ENCODE measurements at regions not wholly inside any gene's neighbourhood (a gene's known extent, or its start where the extent isn't known, plus 50 kb on each side); places are given as distances from the start of the nearest gene placed in this dataset.

DNA sequence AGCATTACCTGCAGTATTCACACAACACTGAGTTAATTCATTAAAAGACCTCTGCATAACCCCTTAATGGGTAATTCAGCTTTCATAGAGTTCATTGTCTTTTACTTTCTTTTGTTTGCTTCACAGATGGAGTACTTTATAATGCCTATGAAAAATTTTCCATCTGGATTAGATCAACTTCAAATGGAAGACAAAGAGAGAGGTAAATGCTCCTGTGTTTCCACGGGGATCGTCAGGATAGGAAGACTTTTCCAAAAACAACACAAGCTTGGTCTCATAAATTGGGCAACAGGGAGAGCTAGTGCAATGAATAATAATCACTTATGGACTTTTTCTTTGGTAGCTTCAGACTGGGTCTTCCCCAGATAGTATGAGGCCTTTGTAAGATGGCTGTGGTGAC is 100.7 kb downstream of the ICOS start:
- Histone ChIP-seq H3K56ac (ENCODE audit: insufficient read length, low read depth, low read length) (no peak overlapping the region), H3K9ac (ENCODE audit: extremely low read depth, insufficient read length, low read length) (no peak overlapping the region), H4K20me1 (ENCODE audit: control insufficient read depth, insufficient read depth, insufficient read length) (no peaks in the 10 kb centered on the region), H2BK20ac (ENCODE audit: low read depth, low read length, poor library complexity, severe bottlenecking) (no peak overlapping the region), H3K4ac (ENCODE audit: low read depth, low read length) (no peak overlapping the region), H3K14ac (ENCODE audit: insufficient read depth, low read length) (no peak overlapping the region), H2BK120ac (ENCODE audit: low read depth, low read length, poor library complexity, severe bottlenecking) (no peak overlapping the region), H3K9me3 (ENCODE audit: control insufficient read depth, low read depth, low read length) (no peaks in the 10 kb centered on the region), H3K27me3 (ENCODE audit: insufficient read depth, low read length) (no peaks in the 10 kb centered on the region), H3K4me1 (ENCODE audit: insufficient read depth, low read length) (no peaks in the 10 kb centered on the region), H2AK5ac (ENCODE audit: insufficient read length, low read length) (no peak overlapping the region), H3K23ac (ENCODE audit: insufficient read length, low read depth, low read length) (no peak overlapping the region), H3K18ac (ENCODE audit: insufficient read length, low read depth, low read length) (no peak overlapping the region), H4K91ac (ENCODE audit: insufficient read length, low read depth, low read length) (no peak overlapping the region), H2BK12ac (ENCODE audit: insufficient read length, low read depth, low read length) (no peak overlapping the region), H2AFZ (ENCODE audit: low read length) (no peak overlapping the region), H3T11ph (ENCODE audit: low read length) (no peak overlapping the region), H3K23me2 (ENCODE audit: insufficient read length, low read depth, low read length, poor library complexity, severe bottlenecking) (no peaks in the 10 kb centered on the region), H4K5ac (ENCODE audit: insufficient read length, low read depth, low read length) (no peak overlapping the region), H2BK5ac (ENCODE audit: insufficient read length, low read length) (no peak overlapping the region), H3K79me2 (ENCODE audit: insufficient read depth, low read length) (no peaks in the 10 kb centered on the region; the same call in 1 of the 2 replicates), H3K79me1 (ENCODE audit: insufficient read depth, low read depth, low read length, poor library complexity, severe bottlenecking) (no peaks in the 10 kb centered on the region), H4K8ac (replicated peaks; ENCODE audit: insufficient read length, low read depth, low read length) (no peak overlapping the region), H2BK15ac (ENCODE audit: low read depth, low read length) (no peak overlapping the region), H3K4me2 (ENCODE audit: insufficient read depth, insufficient read length, low read length) (no peak overlapping the region), H3K27ac (ENCODE audit: insufficient read length, low read depth, low read length) (no peak overlapping the region)
- Mint-ChIP-seq H3K27me3 (ENCODE audit: low read depth) (no peaks in the 10 kb centered on the region), H3K36me3 (ENCODE audit: insufficient read depth in 1 of 3, low read depth in 3 of 3) (peaks cover 0 to 8% (median 1%) of the 10 kb centered on the region in 3 experiments; a peak in 4 of 7 replicates), H3K4me1 (no peaks in the 10 kb centered on the region; a peak in 1 of 4 replicates), H3K9me3 (peaks cover 3 to 6% of the 10 kb centered on the region in 2 experiments; a peak in 4 of 5 replicates), H3K27ac (no peak overlapping the region), H3K4me3 (no peak overlapping the region)
- DNase-seq, result no peak
- no CpG with 5 or more reads among the region's 2 CpGs for WGBS (ENCODE audit: extremely low coverage, insufficient read length, low lambda C conversion rate)
- TF ChIP-seq, protein P1, sequence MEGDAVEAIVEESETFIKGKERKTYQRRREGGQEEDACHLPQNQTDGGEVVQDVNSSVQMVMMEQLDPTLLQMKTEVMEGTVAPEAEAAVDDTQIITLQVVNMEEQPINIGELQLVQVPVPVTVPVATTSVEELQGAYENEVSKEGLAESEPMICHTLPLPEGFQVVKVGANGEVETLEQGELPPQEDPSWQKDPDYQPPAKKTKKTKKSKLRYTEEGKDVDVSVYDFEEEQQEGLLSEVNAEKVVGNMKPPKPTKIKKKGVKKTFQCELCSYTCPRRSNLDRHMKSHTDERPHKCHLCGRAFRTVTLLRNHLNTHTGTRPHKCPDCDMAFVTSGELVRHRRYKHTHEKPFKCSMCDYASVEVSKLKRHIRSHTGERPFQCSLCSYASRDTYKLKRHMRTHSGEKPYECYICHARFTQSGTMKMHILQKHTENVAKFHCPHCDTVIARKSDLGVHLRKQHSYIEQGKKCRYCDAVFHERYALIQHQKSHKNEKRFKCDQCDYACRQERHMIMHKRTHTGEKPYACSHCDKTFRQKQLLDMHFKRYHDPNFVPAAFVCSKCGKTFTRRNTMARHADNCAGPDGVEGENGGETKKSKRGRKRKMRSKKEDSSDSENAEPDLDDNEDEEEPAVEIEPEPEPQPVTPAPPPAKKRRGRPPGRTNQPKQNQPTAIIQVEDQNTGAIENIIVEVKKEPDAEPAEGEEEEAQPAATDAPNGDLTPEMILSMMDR (conservative IDR thresholded peaks at IDR 0.05), result no peak

Data from H9 (cell line).